Type B pancreatic cell (in vitro differentiated cells): ENCODE measurements at regions not wholly inside any gene's neighbourhood (a gene's known extent, or its start where the extent isn't known, plus 50 kb on each side); places are given as distances from the start of the nearest gene placed in this dataset.

Experiments
- DNase-seq: peaks from one replicate; pipeline ENCODE4 v3.0.0; 2021; ENCODE audit warnings: mixed read lengths; ENCODE audit not compliant: unreplicated experiment; ENCODE audit errors: extremely low spot score
- H3K27ac Mint-ChIP-seq: 2 replicates; pipeline ENCODE4 v1.8.0; 2021; ENCODE audit warnings: mild to moderate bottlenecking, mixed read lengths
- H3K27me3 Mint-ChIP-seq: 2 replicates; pipeline ENCODE4 v1.8.0; 2021; ENCODE audit warnings: mixed read lengths
- H3K36me3 Mint-ChIP-seq: 2 replicates; pipeline ENCODE4 v1.8.0; 2021; ENCODE audit warnings: mixed read lengths
- H3K4me1 Mint-ChIP-seq: one replicate; pipeline ENCODE4 v1.8.0; 2021; ENCODE audit warnings: mixed read lengths; ENCODE audit not compliant: unreplicated experiment
- H3K4me3 Mint-ChIP-seq: 2 replicates; pipeline ENCODE4 v1.8.0; 2021; ENCODE audit warnings: mild to moderate bottlenecking, mixed read lengths
- H3K9me3 Mint-ChIP-seq: 2 replicates; pipeline ENCODE4 v1.8.0; 2021; ENCODE audit warnings: mixed read lengths
- TF ChIP-seq, protein P1 (sequence below): fragments of 200-600 bp; sonication (generic); conservative IDR thresholded peaks from 2 replicates; pipeline ENCODE4 v1.5.0; 2021; ENCODE audit warnings: antibody characterized with exemption, mild to moderate bottlenecking

DNA sequence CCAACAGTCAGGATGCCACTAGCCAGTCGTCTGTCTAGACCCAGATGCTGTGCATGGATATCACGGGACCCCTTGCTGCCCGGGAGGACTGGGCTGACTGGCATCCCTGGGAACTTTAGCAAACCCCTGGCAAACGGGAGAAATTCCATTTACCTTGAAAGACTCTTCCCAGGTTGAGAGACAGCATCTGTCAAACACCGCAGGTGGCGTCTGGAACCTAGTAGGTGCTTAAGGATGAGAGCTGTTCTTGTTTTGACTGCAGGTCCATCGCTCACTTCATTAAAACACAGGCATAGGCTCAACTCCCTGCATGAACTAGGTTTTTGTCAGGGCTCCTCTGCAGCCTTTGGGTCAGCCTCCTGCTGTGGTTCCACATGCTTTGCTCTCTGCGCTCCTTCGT is 546.3 kb downstream of the BCL11B start:
- peaks cover 18% of the 10 kb centered on the region for H3K27me3 Mint-ChIP-seq
- no peaks in the 10 kb centered on the region for H3K9me3 Mint-ChIP-seq
- H3K4me3 Mint-ChIP-seq = no peak overlapping the region

DNA sequence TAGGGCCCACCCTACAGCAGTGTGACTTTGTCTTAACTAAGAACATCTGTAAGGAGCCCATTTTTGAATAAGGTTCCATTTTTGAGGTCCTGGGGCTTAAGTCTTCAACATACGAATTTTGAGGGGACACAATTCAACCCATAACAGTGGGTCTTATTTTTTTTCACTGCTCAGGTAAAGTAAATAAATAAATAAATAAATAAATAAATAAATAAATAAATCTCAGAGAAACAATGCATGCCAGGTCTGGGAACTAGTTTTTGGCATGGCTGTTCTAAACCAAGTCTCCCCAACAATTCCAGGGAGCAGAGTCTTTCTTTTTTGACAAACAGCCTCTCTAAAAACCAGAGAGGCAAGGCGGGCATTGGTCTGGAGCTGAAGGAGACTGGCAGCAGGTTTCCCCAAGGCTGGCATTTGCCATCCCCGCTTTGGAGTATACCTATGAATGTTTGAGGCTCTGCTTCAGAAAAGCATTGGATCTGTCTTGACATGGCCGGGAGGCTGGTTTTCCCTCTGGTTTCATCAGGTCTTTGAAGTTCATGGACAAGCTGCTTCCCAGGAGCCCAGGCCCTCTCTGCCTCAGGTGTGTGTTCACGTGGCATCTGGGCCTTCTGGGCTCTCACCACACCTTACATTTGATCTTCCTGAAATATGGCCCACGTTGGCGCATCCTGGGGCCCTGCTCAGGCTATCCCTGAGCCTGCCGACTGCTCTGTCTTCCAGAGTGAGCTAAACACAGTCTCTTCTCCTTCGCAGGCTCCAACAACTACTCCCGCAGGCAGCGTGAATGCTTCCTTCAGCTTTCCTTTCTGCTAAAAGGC is 545.2 kb downstream of the BCL11B start:
- TF ChIP-seq, protein P1, sequence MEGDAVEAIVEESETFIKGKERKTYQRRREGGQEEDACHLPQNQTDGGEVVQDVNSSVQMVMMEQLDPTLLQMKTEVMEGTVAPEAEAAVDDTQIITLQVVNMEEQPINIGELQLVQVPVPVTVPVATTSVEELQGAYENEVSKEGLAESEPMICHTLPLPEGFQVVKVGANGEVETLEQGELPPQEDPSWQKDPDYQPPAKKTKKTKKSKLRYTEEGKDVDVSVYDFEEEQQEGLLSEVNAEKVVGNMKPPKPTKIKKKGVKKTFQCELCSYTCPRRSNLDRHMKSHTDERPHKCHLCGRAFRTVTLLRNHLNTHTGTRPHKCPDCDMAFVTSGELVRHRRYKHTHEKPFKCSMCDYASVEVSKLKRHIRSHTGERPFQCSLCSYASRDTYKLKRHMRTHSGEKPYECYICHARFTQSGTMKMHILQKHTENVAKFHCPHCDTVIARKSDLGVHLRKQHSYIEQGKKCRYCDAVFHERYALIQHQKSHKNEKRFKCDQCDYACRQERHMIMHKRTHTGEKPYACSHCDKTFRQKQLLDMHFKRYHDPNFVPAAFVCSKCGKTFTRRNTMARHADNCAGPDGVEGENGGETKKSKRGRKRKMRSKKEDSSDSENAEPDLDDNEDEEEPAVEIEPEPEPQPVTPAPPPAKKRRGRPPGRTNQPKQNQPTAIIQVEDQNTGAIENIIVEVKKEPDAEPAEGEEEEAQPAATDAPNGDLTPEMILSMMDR = no peak
- Mint-ChIP-seq H3K27me3 (peaks cover 18% of the 10 kb centered on the region), H3K27ac (no peak overlapping the region), H3K4me1 (peaks cover 10% of the 10 kb centered on the region), H3K4me3 (no peak overlapping the region), H3K9me3 (no peaks in the 10 kb centered on the region), H3K36me3 (no peaks in the 10 kb centered on the region)
- no peak for DNase-seq

More for the DNA sequence above, 546.3 kb downstream of the BCL11B start:
- Mint-ChIP-seq H3K27ac (no peak overlapping the region), H3K36me3 (no peaks in the 10 kb centered on the region), H3K4me1 (peaks cover 10% of the 10 kb centered on the region)
- no peak for DNase-seq
- TF ChIP-seq, protein P1 = no peak

- no peak for DNase-seq
- Mint-ChIP-seq H3K27ac (no peak overlapping the region), H3K4me1 (peaks cover 10% of the 10 kb centered on the region), H3K36me3 (no peaks in the 10 kb centered on the region), H3K9me3 (no peaks in the 10 kb centered on the region), H3K27me3 (peaks cover 14% of the 10 kb centered on the region), H3K4me3 (no peak overlapping the region)
- TF ChIP-seq, protein P1 = no peak
These were observed 544.0 kb downstream of the BCL11B start for GRCh38 chr14:98728024-98728423.

DNA sequence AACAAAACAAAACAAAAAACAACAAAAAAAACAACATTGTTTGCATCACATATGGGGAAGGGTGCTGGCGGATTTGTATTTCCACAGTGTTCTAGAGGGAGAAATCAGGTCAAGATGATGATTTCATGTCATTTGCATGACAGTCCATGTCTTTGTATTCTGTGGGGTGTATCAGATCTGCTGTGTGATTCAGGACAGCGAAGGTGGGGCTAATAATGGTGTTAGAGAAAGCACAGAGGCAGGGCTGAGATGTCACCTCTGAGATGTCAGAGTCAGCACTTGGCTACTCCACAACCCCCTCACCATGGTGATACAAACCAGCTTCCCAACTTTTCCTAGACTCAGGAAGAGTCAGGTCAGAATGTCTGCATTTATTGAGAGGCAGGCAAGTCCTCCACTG is 543.2 kb downstream of the BCL11B start:
- Mint-ChIP-seq H3K9me3 (no peaks in the 10 kb centered on the region), H3K27me3 (peaks cover 14% of the 10 kb centered on the region), H3K27ac (no peak overlapping the region), H3K4me1 (peaks cover 10% of the 10 kb centered on the region), H3K36me3 (no peaks in the 10 kb centered on the region), H3K4me3 (no peak overlapping the region)
- no peak for DNase-seq
- TF ChIP-seq, protein P1 = no peak

GRCh38 chr14:98731286-98731685 is 540.7 kb downstream of the BCL11B start:
- Mint-ChIP-seq H3K4me3 (no peak overlapping the region), H3K9me3 (peaks cover 5% of the 10 kb centered on the region), H3K27me3 (peaks cover 2% of the 10 kb centered on the region), H3K36me3 (no peaks in the 10 kb centered on the region), H3K27ac (no peak overlapping the region), H3K4me1 (no peaks in the 10 kb centered on the region)
- peak; percentile 15 for DNase-seq
- TF ChIP-seq, protein P1 = no peak
